GM23338 (cell line): ENCODE measurements at regions not wholly inside any gene's neighbourhood (a gene's known extent, or its start where the extent isn't known, plus 50 kb on each side); places are given as distances from the start of the nearest gene placed in this dataset.

Experiments
- ATAC-seq: fragments of 200-7000 bp; cut with Tn5 transposase; 3 replicates; pipeline ENCODE4 v1.9.1; 2020
- DNase-seq: peaks from one replicate; pipeline ENCODE4 v3.0.0-alpha.2; 2015; ENCODE audit warnings: low spot score
- H2AFZ ChIP-seq: fragments of 200-600 bp; sonication (generic); 2 replicates; pipeline ENCODE4 v1.8.0; 2016; ENCODE audit warnings: antibody characterized with exemption, mild to moderate bottlenecking, moderate library complexity
- H3F3A ChIP-seq: fragments of 200-600 bp; sonication (generic); replicated peaks from 2 replicates; pipeline ENCODE4 v1.8.0; 2017; ENCODE audit warnings: antibody characterized with exemption, mixed run types, low read depth
- H3K27ac ChIP-seq: fragments of 200-600 bp; sonication (generic); 2 replicates; pipeline ENCODE4 v1.6.1; 2016; ENCODE audit warnings: low read depth
- H3K27me3 ChIP-seq: fragments of 200-600 bp; sonication (generic); 2 replicates; pipeline ENCODE4 v1.8.0; 2016; ENCODE audit warnings: mild to moderate bottlenecking, mixed run types, moderate library complexity; ENCODE audit not compliant: insufficient read depth
- H3K36me3 ChIP-seq: fragments of 200-600 bp; sonication (generic); 2 replicates; pipeline ENCODE4 v1.8.0; 2016; ENCODE audit warnings: mild to moderate bottlenecking; ENCODE audit not compliant: insufficient read depth
- H3K4me1 ChIP-seq: fragments of 200-600 bp; sonication (generic); 2 replicates; pipeline ENCODE4 v1.8.0; 2016; ENCODE audit warnings: mild to moderate bottlenecking, moderate library complexity; ENCODE audit not compliant: insufficient read depth
- H3K4me2 ChIP-seq: fragments of 200-600 bp; sonication (generic); 2 replicates; pipeline ENCODE4 v1.7.1; 2017; ENCODE audit warnings: mixed run types
- H3K4me3 ChIP-seq: fragments of 200-600 bp; sonication (generic); 2 replicates; pipeline ENCODE4 v1.6.1; 2016; ENCODE audit warnings: mixed run types
- H3K79me2 ChIP-seq: fragments of 200-600 bp; sonication (generic); replicated peaks from 2 replicates; pipeline ENCODE4 v1.8.0; 2017; ENCODE audit warnings: mild to moderate bottlenecking; ENCODE audit not compliant: insufficient read depth
- H3K9me2 ChIP-seq: fragments of 200-600 bp; sonication (generic); 2 replicates; pipeline ENCODE4 v1.8.0; 2017; ENCODE audit not compliant: insufficient read depth
- H4K20me1 ChIP-seq: fragments of 200-600 bp; sonication (generic); replicated peaks from 2 replicates; pipeline ENCODE4 v1.8.0; 2017; ENCODE audit warnings: mild to moderate bottlenecking; ENCODE audit not compliant: insufficient read depth
- H3K27ac Mint-ChIP-seq: 2 replicates; pipeline ENCODE4 v1.8.0; 2020; ENCODE audit warnings: inconsistent platforms, mild to moderate bottlenecking, moderate library complexity, mixed read lengths
- H3K27me3 Mint-ChIP-seq: 3 replicates; pipeline ENCODE4 v1.8.0; 2022; ENCODE audit warnings: low read depth, mild to moderate bottlenecking, moderate library complexity, mixed read lengths, inconsistent platforms; ENCODE audit not compliant: insufficient read depth, poor library complexity
- H3K36me3 Mint-ChIP-seq: 3 replicates; pipeline ENCODE4 v1.8.0; 2021; ENCODE audit warnings: low read depth, mild to moderate bottlenecking, inconsistent platforms, moderate library complexity, mixed read lengths
- H3K4me1 Mint-ChIP-seq: 3 replicates; pipeline ENCODE4 v1.8.0; 2020; ENCODE audit warnings: mild to moderate bottlenecking, inconsistent platforms, mixed read lengths
- H3K4me3 Mint-ChIP-seq: 3 replicates; pipeline ENCODE4 v1.8.0; 2021; ENCODE audit warnings: moderate library complexity, mild to moderate bottlenecking, inconsistent platforms, mixed read lengths
- H3K9me3 Mint-ChIP-seq: 3 replicates; pipeline ENCODE4 v1.8.0; 2020; ENCODE audit warnings: moderate library complexity, mild to moderate bottlenecking, inconsistent platforms, mixed read lengths
- CREB1 ChIP-seq: fragments of 250-450 bp; sonication (Bioruptor Pico); IDR thresholded peaks from 2 replicates; pipeline ENCODE4 v1.5.0; 2020; ENCODE audit warnings: low read depth, mild to moderate bottlenecking, moderate library complexity
- CTCF ChIP-seq, 2 experiments: fragments of 200-600 bp in 1 of 2; sonication (generic) in 1 of 2; conservative IDR thresholded peaks; 2 replicates each; pipeline versions ENCODE4 v1.5.1 to v1.6.1; 2016 to 2017; ENCODE audit warnings: antibody characterized with exemption in 2 of 2, low read depth in 2 of 2, mild to moderate bottlenecking in 2 of 2, moderate library complexity in 1 of 2
- EZH2 ChIP-seq: fragments of 200-600 bp; sonication (generic); IDR thresholded peaks from one replicate; pipeline ENCODE4 v1.8.0; 2017; ENCODE audit warnings: antibody characterized with exemption, mild to moderate bottlenecking, low read depth; ENCODE audit not compliant: unreplicated experiment
- JUNB ChIP-seq: IDR thresholded peaks from one replicate; pipeline ENCODE4 v1.6.1; 2016; ENCODE audit warnings: antibody characterized with exemption; ENCODE audit not compliant: unreplicated experiment
- POLR2AphosphoS5 ChIP-seq: IDR thresholded peaks from 2 replicates; pipeline ENCODE4 v1.6.1; 2016; ENCODE audit warnings: antibody characterized with exemption, low read depth
- STAT1 ChIP-seq: IDR thresholded peaks from one replicate; pipeline ENCODE4 v1.6.1; 2016; ENCODE audit warnings: antibody characterized with exemption; ENCODE audit not compliant: unreplicated experiment
- ZNF114 ChIP-seq: fragments of 250-450 bp; sonication (Bioruptor Pico); IDR thresholded peaks from 2 replicates; pipeline ENCODE4 v1.5.0; 2020; ENCODE audit warnings: mild to moderate bottlenecking, moderate library complexity
- ZNF331 ChIP-seq: fragments of 250-450 bp; sonication (Bioruptor Pico); IDR thresholded peaks from 2 replicates; pipeline ENCODE4 v1.5.0; 2020; ENCODE audit warnings: low read depth, mild to moderate bottlenecking, moderate library complexity
- TF ChIP-seq, protein P1 (sequence below): IDR thresholded peaks from 2 replicates; pipeline ENCODE4 v1.6.1; 2016; ENCODE audit warnings: antibody characterized with exemption
- TF ChIP-seq, protein P2 (sequence below): IDR thresholded peaks from one replicate; pipeline ENCODE4 v1.6.1; 2018; ENCODE audit warnings: antibody characterized with exemption; ENCODE audit not compliant: unreplicated experiment

DNA sequence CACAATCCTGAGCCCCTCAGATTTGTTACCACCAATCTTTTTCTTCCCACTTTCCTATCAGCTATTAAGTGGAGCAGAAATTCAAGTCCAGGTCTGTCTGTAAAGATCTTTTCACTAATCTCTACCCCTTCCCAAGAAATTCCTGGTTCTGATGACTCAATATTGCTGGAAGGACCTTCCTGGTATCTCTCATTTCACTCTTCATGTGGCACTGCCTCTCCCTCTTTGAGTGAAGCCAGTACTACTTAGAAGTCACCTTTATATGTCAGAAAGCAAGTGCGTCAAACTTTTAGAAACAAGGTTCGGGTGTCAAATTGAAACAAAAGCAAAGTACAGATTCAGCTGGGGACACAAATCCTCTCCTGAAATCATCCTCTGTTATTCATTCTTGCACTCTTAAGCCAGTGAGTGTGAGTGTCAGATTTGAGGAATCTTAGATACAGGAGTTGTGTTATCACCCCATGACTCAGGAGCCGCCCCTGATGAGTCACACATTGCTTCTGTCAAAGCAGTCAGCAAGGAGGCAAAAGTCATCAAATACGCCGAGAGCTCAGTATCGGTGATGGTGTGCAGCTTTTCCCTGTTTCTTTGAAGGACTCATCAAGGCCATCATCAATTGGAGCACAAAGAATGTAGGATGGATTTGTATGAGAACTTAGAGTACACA, 313.0 kb downstream of the CETN3 start:
- no peak overlapping the region for H3K4me2 ChIP-seq
- no peaks in the 10 kb centered on the region for H3K27me3 Mint-ChIP-seq
- TF ChIP-seq, protein P1, sequence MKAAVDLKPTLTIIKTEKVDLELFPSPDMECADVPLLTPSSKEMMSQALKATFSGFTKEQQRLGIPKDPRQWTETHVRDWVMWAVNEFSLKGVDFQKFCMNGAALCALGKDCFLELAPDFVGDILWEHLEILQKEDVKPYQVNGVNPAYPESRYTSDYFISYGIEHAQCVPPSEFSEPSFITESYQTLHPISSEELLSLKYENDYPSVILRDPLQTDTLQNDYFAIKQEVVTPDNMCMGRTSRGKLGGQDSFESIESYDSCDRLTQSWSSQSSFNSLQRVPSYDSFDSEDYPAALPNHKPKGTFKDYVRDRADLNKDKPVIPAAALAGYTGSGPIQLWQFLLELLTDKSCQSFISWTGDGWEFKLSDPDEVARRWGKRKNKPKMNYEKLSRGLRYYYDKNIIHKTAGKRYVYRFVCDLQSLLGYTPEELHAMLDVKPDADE = no peak
- no peak for TF ChIP-seq EZH2
- no peak for TF ChIP-seq STAT1
- no peak overlapping the region for H3K27ac ChIP-seq
- H3K36me3 ChIP-seq = no peaks in the 10 kb centered on the region
- H3K79me2 ChIP-seq = no peaks in the 10 kb centered on the region
- ATAC-seq = no peak
- H3F3A ChIP-seq = no peaks in the 10 kb centered on the region
- H3K4me1 Mint-ChIP-seq = no peaks in the 10 kb centered on the region
- H3K9me3 Mint-ChIP-seq = no peaks in the 10 kb centered on the region
- DNase-seq = peak; percentile 27
- H3K4me3 Mint-ChIP-seq = no peak overlapping the region
- no peaks in the 10 kb centered on the region for H3K9me2 ChIP-seq
- no peaks in the 10 kb centered on the region for H3K27me3 ChIP-seq
- H4K20me1 ChIP-seq = no peaks in the 10 kb centered on the region
- H3K4me1 ChIP-seq = no peaks in the 10 kb centered on the region
- no peaks in the 10 kb centered on the region for H3K36me3 Mint-ChIP-seq
- no peak overlapping the region for H3K4me3 ChIP-seq
- H2AFZ ChIP-seq = no peak overlapping the region
- peak overlapping the region; percentile 83 for H3K27ac Mint-ChIP-seq

DNA sequence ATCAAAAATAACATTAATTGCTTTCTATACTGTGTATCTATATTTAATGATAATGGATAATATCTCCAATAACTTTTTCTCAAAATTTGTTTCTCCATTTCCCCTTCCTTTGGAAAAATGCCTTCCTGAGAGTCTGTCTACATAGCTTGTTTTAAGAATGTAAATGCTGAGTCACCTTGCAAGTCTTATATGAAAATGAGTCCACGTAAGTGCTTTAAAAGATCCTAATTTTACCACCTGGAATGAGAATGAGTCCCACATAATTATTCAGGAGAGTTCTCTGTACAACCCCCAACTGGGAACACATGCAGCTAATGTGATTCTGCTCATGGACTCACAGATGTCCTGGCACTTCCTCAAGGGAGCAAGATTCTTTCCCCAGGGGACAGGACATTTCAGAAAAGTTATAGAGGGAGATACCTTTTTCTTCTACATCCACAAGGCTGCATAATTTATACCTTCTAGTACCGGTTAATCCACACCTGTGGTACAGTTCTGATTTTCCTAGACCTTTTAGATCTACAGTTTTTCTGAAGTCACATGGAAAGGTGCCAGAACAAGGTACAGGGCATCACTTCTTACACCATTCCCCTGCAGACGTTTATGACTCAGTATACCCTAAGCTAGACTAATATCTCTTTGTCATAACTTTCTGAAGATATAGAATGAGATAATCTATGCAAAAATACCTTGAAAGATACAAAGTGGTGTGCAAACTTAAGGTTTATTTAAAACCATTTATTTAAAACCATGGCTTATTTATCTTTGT, 314.1 kb downstream of the CETN3 start:
- Mint-ChIP-seq H3K27ac (peak overlapping the region; percentile 45; the same call in 1 of the 2 replicates), H3K9me3 (no peaks in the 10 kb centered on the region), H3K4me1 (no peaks in the 10 kb centered on the region), H3K36me3 (no peaks in the 10 kb centered on the region), H3K4me3 (no peak overlapping the region), H3K27me3 (no peaks in the 10 kb centered on the region)
- no peak for TF ChIP-seq ZNF114
- TF ChIP-seq, protein P1 = no peak
- TF ChIP-seq, protein P2, sequence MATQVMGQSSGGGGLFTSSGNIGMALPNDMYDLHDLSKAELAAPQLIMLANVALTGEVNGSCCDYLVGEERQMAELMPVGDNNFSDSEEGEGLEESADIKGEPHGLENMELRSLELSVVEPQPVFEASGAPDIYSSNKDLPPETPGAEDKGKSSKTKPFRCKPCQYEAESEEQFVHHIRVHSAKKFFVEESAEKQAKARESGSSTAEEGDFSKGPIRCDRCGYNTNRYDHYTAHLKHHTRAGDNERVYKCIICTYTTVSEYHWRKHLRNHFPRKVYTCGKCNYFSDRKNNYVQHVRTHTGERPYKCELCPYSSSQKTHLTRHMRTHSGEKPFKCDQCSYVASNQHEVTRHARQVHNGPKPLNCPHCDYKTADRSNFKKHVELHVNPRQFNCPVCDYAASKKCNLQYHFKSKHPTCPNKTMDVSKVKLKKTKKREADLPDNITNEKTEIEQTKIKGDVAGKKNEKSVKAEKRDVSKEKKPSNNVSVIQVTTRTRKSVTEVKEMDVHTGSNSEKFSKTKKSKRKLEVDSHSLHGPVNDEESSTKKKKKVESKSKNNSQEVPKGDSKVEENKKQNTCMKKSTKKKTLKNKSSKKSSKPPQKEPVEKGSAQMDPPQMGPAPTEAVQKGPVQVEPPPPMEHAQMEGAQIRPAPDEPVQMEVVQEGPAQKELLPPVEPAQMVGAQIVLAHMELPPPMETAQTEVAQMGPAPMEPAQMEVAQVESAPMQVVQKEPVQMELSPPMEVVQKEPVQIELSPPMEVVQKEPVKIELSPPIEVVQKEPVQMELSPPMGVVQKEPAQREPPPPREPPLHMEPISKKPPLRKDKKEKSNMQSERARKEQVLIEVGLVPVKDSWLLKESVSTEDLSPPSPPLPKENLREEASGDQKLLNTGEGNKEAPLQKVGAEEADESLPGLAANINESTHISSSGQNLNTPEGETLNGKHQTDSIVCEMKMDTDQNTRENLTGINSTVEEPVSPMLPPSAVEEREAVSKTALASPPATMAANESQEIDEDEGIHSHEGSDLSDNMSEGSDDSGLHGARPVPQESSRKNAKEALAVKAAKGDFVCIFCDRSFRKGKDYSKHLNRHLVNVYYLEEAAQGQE = no peak
- no peak for TF ChIP-seq POLR2AphosphoS5
- no peak for TF ChIP-seq JUNB
- TF ChIP-seq STAT1 = no peak
- TF ChIP-seq ZNF331 (CRISPR knock-in tag) = no peak
- TF ChIP-seq CTCF (conservative IDR thresholded peaks at IDR 0.05; ENCODE audit: low read depth in 2 of 2) = no peak
- TF ChIP-seq CREB1 (CRISPR knock-in tag) = no peak
- Histone ChIP-seq H3K9me2 (no peaks in the 10 kb centered on the region), H3K4me1 (no peaks in the 10 kb centered on the region), H3K4me2 (no peak overlapping the region), H3K79me2 (no peaks in the 10 kb centered on the region), H3F3A (no peaks in the 10 kb centered on the region), H2AFZ (no peak overlapping the region; the same call in 1 of the 2 replicates), H3K36me3 (no peaks in the 10 kb centered on the region), H3K27ac (no peak overlapping the region), H4K20me1 (no peaks in the 10 kb centered on the region), H3K27me3 (no peaks in the 10 kb centered on the region), H3K4me3 (no peak overlapping the region)
- no peak for ATAC-seq
- no peak for DNase-seq
